Osteoblast (primary cell): ENCODE measurements at regions not wholly inside any gene's neighbourhood (a gene's known extent, or its start where the extent isn't known, plus 50 kb on each side); places are given as distances from the start of the nearest gene placed in this dataset.

Experiments
- DNase-seq: peaks from one replicate; pipeline ENCODE4 v3.0.0; 2011; ENCODE audit warnings: low spot score, mixed read lengths; ENCODE audit not compliant: insufficient read length; ENCODE audit errors: missing footprints
- H2AFZ ChIP-seq: 2 replicates; pipeline ENCODE4 v1.6.0; 2011; ENCODE audit warnings: mild to moderate bottlenecking, low read length
- H3K27ac ChIP-seq: 2 replicates; pipeline ENCODE4 v1.5.1; 2011; ENCODE audit warnings: mild to moderate bottlenecking, low read depth, low read length, moderate library complexity
- H3K27me3 ChIP-seq: 2 replicates; pipeline ENCODE4 v1.6.0; 2012; ENCODE audit warnings: mild to moderate bottlenecking, control low read depth, inconsistent platforms, low read length, moderate library complexity; ENCODE audit not compliant: insufficient read depth
- H3K36me3 ChIP-seq: 2 replicates; pipeline ENCODE4 v1.5.1; 2011; ENCODE audit warnings: mild to moderate bottlenecking, low read length, control low read depth, moderate library complexity; ENCODE audit not compliant: insufficient read depth
- H3K4me1 ChIP-seq: 2 replicates; pipeline ENCODE4 v1.5.1; 2011; ENCODE audit warnings: mild to moderate bottlenecking, low read length, control low read depth, moderate library complexity; ENCODE audit not compliant: insufficient read depth
- H3K4me2 ChIP-seq: 2 replicates; pipeline ENCODE4 v1.6.0; 2011; ENCODE audit warnings: mild to moderate bottlenecking, low read length; ENCODE audit not compliant: insufficient read depth
- H3K4me3 ChIP-seq: fragments of 200-600 bp; sonication (generic); 3 replicates; pipeline ENCODE4 v1.5.1; 2012; ENCODE audit warnings: mild to moderate bottlenecking, low read length, inconsistent platforms; ENCODE audit not compliant: insufficient read depth
- H3K79me2 ChIP-seq: 2 replicates; pipeline ENCODE4 v1.6.0; 2012; ENCODE audit warnings: mild to moderate bottlenecking, low read length, control low read depth, inconsistent platforms; ENCODE audit not compliant: insufficient read depth
- H3K9me3 ChIP-seq: 2 replicates; pipeline ENCODE4 v1.5.1; 2011; ENCODE audit warnings: low read depth, low read length, control low read depth
- H4K20me1 ChIP-seq: 2 replicates; pipeline ENCODE4 v1.6.0; 2012; ENCODE audit warnings: mild to moderate bottlenecking, low read length, control low read depth; ENCODE audit not compliant: insufficient read depth
- TF ChIP-seq, protein P1 (sequence below): IDR thresholded peaks from 2 replicates; pipeline ENCODE4 v1.5.1; 2011; ENCODE audit warnings: mild to moderate bottlenecking, low read depth, low read length, moderate library complexity; ENCODE audit errors: extremely low read depth

DNA sequence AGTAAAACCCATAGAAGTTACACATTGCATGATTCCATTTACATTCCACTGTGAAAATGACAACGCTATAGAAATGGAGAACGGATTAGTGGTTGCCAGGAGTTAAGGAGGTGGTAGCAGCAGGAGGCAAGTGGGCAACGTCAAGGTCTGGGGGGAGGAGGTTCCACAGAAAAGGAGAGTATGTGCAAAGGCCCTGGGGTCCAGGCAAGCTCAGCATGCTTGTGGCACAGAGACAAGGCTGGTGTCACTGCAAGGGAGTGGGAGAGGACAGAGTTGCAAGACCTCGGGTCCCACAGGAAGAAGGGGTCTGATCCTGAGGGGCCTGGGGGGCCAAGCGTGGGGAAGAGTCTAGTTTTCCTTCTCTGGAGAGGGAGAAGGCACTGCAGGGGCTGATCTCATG is 240.8 kb downstream of the MN1 start:
- TF ChIP-seq, protein P1, sequence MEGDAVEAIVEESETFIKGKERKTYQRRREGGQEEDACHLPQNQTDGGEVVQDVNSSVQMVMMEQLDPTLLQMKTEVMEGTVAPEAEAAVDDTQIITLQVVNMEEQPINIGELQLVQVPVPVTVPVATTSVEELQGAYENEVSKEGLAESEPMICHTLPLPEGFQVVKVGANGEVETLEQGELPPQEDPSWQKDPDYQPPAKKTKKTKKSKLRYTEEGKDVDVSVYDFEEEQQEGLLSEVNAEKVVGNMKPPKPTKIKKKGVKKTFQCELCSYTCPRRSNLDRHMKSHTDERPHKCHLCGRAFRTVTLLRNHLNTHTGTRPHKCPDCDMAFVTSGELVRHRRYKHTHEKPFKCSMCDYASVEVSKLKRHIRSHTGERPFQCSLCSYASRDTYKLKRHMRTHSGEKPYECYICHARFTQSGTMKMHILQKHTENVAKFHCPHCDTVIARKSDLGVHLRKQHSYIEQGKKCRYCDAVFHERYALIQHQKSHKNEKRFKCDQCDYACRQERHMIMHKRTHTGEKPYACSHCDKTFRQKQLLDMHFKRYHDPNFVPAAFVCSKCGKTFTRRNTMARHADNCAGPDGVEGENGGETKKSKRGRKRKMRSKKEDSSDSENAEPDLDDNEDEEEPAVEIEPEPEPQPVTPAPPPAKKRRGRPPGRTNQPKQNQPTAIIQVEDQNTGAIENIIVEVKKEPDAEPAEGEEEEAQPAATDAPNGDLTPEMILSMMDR, result no peak
- H3K27me3 ChIP-seq, result no peaks in the 10 kb centered on the region
- H2AFZ ChIP-seq, result no peak overlapping the region
- H3K79me2 ChIP-seq, result no peaks in the 10 kb centered on the region
- H3K9me3 ChIP-seq, result no peaks in the 10 kb centered on the region
- H3K27ac ChIP-seq, result no peak overlapping the region
- no peaks in the 10 kb centered on the region for H4K20me1 ChIP-seq
- no peak for DNase-seq
- H3K4me1 ChIP-seq, result no peaks in the 10 kb centered on the region
- H3K36me3 ChIP-seq, result no peaks in the 10 kb centered on the region
- no peak overlapping the region for H3K4me2 ChIP-seq
- H3K4me3 ChIP-seq, result no peak overlapping the region

DNA sequence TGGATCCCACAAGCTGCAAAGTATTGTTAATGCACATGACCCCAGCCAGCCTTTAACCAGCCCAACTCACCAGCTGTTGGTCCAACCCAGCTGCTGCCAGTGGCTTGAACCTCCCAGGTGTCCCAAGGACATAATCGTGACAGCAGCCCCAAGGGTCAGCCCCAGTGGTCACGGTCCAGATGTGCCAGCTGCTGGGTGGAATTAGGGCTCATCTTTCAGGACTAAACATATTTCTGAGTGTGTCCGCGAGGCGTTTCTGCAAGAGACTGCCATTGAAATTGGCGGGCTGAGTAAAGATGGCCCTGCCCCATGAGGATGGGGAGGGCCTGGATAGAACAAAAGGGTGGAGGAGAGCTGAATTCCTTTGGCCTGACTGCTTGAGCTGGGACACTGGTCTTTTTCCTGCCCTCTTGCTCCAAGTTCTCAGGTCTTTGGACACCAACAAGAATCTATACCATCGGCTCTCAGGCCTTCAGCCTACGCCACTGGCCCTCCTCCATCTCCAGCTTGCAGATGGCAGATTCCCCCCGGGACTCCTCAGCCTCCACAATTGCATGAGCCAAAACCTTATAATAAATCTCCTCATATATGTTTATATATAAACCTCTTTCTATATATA is 240.2 kb downstream of the MN1 start:
- H3K9me3 ChIP-seq, result no peaks in the 10 kb centered on the region
- no peak overlapping the region for H3K4me2 ChIP-seq
- H3K36me3 ChIP-seq, result no peaks in the 10 kb centered on the region
- H3K27me3 ChIP-seq, result no peaks in the 10 kb centered on the region
- no peak overlapping the region for H2AFZ ChIP-seq
- TF ChIP-seq, protein P1, result no peak
- H4K20me1 ChIP-seq, result no peaks in the 10 kb centered on the region
- H3K4me3 ChIP-seq, result no peak overlapping the region
- no peak overlapping the region for H3K27ac ChIP-seq
- H3K4me1 ChIP-seq, result no peaks in the 10 kb centered on the region
- H3K79me2 ChIP-seq, result no peaks in the 10 kb centered on the region
- DNase-seq, result no peak

DNA sequence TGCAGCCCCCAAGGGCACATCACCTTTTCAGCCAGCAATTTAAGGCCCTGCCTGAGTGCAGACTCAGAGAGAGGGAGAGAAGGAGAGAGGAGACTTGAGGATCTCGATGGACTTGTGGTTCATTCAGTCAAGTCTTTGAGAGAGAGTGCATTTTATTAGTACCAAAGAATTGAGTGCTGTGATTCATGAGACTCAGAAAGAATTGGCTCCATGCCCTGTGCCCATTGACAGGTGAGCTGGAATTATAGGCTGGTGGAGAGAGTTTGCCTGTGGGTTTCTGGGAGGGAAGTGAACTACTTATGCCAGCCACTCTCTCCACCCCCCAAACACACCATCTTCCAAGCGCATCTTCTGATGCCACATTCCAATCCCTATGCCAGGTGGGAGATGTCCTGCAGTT is 236.8 kb downstream of the MN1 start:
- no peaks in the 10 kb centered on the region for H4K20me1 ChIP-seq
- peaks cover 4% of the 10 kb centered on the region for H3K27me3 ChIP-seq
- DNase-seq, result no peak

DNA sequence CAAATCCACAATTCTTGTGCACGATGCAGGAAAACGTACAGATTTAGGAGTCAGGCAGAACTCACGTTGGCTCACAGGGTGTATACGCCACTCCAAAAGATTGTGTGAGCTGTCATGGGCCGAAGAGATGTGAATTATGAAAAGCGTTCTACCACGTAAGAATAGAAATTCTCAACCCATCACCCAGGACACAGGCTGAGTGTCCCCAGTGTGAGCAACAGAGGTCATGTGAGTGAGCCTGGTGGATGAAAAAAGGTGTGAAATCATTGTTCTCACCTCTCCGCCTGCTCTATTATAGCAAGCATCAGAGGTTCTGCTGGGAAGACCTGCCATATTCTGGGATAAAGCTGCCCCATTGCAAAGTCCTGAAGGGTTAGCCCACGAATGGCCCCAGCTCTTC is 235.0 kb downstream of the MN1 start:
- TF ChIP-seq, protein P1, result no peak
- H3K36me3 ChIP-seq, result no peaks in the 10 kb centered on the region
- H4K20me1 ChIP-seq, result no peaks in the 10 kb centered on the region
- no peak overlapping the region for H2AFZ ChIP-seq
- no peak overlapping the region for H3K27ac ChIP-seq
- H3K79me2 ChIP-seq, result no peaks in the 10 kb centered on the region
- no peaks in the 10 kb centered on the region for H3K9me3 ChIP-seq
- H3K4me2 ChIP-seq, result no peak overlapping the region
- no peak for DNase-seq
- no peak overlapping the region for H3K4me3 ChIP-seq
- H3K27me3 ChIP-seq, result peaks cover 6% of the 10 kb centered on the region
- no peaks in the 10 kb centered on the region for H3K4me1 ChIP-seq

More for the DNA sequence above, 236.8 kb downstream of the MN1 start:
- Histone ChIP-seq H3K9me3 (no peaks in the 10 kb centered on the region), H3K4me3 (no peak overlapping the region), H3K36me3 (no peaks in the 10 kb centered on the region), H2AFZ (no peak overlapping the region), H3K79me2 (no peaks in the 10 kb centered on the region), H3K4me1 (no peaks in the 10 kb centered on the region), H3K27ac (no peak overlapping the region), H3K4me2 (no peak overlapping the region)
- TF ChIP-seq, protein P1, result no peak
